SKM-1 (cell line): ENCODE measurements at regions not wholly inside any gene's neighbourhood (a gene's known extent, or its start where the extent isn't known, plus 50 kb on each side); places are given as distances from the start of the nearest gene placed in this dataset.

Source experiments
- DNase-seq: peaks from one replicate; lab custom pipeline; 2025; ENCODE audit not compliant: unreplicated experiment; lab: John Stamatoyannopoulos, UW

DNA sequence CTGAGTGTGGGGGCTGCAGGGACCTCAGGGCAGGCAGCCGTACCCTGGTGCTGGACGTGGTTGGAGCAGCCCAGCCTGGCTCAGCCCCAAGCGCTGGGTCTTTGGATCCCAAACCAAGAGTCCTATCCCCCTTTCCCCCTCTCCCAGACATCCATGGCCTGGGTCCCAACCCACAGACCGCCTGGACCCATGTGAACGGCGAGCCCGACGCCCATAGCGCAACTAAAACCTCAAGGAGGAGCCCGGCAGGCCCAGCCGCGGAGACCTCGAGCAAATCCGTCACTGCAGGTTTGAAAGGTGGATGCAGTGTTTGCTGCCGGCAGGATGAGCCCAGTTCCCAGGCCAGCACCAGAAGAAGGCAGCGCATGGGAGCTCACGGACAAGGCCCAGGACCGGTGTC is 337.0 kb downstream of the BRD1 start:
- no peak for DNase-seq

DNA sequence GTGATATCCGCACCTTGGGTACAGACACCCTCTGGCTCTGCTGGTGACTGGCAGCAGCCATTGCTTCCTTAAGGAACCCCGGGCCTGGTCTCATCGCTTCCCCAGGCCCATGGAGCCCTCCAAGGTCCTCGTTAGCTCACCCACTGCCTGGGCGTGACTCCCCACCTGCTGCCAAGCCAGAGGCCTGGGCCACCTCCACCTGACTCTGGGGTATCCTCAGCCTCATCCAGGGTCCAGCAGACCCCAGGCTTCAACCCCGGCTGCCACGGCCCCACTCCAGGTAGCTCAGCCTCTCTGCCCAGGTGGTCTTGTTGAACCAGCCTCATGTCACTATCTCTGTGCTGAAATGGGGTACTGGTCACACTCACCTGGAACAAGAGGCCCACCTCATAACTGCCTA is 337.9 kb downstream of the BRD1 start:
- no peak for DNase-seq

- no peak for DNase-seq
Observed at GRCh38 chr22:49488943-49489342, 338.7 kb downstream of the BRD1 start.

DNA sequence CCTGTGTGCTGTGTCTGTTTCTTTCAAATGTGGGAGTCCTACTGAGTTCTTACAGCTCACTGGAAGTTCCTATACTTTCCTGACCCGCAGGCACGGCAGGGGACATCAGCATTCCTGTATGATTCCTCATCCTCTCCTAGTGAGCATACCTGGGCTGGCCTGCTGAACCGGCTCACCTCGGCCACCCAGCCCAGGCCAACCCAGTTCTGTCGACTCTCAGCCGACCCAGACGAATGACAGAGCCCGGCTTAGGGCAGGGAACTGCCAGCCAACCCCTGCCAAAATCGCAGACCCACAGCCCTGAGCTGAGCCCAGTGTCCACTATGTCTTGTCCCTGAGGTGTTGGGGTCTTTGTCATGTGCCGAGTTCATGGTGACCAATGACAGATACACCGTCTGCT is 339.7 kb downstream of the BRD1 start:
- DNase-seq = no peak

DNA sequence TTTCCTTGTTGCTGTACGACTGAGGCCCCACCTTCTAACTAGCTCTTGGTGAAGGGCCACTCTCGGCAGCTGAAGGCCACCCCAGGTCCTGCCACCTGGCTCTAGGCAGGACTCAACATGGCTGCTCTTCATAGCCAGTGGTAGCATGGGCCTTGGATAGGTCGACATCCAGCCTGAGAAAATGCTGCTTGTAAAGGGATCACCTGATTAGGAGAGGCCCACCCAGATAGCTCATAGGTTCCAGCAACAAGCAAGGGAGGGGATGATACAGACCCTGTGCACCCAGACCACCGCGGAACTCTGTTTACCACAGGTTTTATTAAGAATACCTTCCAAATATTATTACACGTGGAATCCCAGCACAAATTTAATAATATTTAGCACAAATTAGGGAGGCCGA is 341.4 kb downstream of the BRD1 start:
- DNase-seq = no peak

DNA sequence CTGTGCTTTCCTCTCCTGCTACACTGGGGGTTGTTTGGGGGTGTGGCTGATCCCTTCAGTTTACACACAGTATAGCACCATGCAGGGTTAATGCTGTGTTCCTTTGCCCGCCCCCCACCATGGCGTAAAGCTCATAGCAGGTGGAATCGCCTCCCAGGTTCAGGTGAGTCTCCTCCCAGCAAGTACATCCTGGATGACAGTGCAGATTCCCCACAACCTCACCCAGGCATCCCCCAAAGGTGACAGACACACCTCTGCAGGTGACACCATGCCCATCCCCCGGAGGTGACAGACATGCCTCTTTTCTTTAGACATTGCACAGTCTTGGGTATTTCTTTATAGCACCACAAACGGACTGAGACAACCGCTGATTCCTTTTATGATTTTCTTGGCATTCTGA is 343.7 kb downstream of the BRD1 start:
- DNase-seq = no peak

- no peak for DNase-seq
Observed at GRCh38 chr22:49483281-49483870, 344.3 kb downstream of the BRD1 start.

- no peak for DNase-seq
Observed at GRCh38 chr22:49482811-49483210, 344.9 kb downstream of the BRD1 start.

GRCh38 chr22:49481659-49482399 is 345.8 kb downstream of the BRD1 start:
- no peak for DNase-seq

DNA sequence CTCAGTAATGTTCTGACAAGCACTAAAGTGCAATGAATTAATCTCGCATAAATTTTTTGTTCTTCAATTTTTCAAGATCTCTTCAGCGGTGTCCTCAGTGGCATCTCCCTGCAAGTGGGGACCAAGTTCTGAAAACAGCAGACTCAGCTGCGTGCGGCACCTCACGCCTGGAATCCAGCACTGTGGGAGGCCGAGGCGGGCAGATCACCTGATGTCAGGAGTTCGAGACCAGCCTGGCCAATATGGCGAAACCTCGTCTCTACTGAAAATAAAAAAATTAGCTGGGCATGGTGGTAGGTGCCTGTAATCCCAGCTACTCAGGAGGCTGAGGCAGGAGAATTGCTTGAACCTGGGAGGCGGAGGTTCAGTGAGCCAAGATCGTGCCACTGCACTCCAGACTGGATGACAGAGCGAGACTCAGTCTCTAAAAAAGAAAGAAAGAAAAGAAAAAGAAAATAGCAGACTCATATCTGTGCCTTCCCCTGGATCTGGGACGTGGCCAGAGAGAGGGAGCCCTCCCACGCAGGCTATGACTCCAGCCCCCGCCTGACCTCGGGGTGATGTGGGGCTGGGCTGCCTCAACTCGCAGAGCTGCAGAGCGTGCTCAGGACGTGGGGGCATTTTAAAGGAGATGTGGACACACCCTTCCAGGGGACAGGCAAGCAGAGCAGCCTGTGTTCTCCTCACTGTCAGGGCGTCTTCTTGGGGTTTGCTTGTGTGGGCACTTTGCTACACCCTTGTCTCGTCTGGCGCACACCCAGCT is 346.6 kb downstream of the BRD1 start:
- DNase-seq = no peak

DNA sequence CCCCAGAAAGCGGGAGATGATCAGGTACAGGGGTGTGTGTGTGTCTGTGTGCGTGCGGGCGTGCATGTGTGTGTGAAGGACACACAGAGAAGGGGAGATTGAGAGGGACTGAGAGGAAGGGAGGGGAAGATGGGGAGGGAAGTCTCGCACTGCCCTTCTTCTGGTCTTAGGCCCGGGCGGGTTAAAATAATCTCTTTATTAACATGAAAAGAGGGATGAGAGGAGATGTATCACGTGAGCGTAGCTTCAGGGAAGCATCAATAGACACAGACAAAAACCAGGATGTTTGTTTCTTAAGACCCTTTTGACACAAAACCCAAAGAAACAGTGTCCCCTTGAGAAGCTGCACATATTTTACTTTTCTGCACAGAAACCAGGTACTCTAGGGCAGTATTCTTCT is 347.3 kb downstream of the BRD1 start:
- no peak for DNase-seq

GRCh38 chr22:49479566-49479965 is 348.1 kb downstream of the BRD1 start:
- DNase-seq = no peak

DNA sequence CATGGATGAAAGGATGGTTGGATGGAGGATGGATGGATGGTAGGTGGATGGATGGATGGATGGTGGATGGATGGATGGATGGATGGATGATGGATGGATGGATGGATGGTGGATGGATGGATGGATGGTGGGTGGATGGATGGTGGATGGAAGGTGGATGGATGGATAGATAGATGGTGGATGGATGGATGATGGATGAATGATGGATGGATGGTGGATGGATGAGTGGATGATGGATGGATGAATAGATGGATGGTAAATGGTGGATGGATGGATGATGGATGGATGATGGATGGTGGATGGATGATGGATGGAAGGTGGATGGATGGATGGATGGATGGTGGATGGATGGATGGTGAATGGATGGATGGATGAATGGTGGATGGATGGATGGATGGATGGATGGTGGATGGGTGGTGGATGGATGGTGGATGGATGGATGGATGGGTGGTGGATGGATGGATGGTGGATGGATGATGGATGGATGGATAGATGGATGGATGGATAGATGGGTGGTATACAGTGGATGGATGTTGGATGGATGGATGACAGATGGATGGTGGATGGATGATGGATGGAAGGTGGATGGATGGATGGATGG is 350.8 kb downstream of the BRD1 start:
- DNase-seq = no peak

DNA sequence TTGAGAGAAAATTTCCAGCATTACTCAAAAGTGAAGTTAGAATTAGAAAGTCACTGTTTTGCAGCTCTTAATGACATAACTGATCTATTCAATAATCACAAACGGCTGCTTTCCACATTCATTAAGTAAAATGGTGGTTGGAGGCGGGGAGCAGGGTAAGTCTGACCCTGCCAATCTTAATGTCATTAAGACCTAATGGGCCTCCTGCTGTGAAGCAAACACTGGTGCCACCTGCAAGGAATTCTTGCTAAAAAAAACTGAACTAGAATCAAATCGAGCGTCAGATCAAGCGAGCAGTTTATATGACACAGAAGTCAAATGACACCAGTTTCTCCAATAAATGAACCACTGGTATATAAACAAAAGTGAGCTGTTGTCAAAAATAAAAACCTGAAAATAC is 351.5 kb downstream of the BRD1 start:
- no peak for DNase-seq

- no peak for DNase-seq
Observed at GRCh38 chr22:49475253-49475652, 352.4 kb downstream of the BRD1 start.

DNA sequence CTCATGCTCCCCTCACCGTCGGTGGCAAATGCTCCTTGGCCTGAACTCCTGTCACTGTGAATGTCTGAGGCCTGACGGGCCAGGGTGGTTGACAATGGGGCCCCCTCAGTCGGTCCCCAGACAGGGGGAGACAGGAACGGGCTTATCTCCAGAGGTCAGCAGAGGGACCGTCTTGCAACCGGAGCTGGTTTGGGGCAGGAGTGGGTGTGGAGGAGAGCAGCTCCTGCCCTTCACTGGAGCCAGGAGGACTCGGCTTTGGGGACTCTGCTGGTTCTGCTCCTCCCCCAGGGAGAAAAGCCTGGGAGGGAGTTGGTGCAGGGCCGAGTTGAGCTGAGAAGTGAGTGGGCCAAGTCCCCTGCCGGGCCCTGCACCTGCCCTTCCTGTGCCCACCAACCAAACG is 354.4 kb downstream of the BRD1 start:
- DNase-seq = no peak

DNA sequence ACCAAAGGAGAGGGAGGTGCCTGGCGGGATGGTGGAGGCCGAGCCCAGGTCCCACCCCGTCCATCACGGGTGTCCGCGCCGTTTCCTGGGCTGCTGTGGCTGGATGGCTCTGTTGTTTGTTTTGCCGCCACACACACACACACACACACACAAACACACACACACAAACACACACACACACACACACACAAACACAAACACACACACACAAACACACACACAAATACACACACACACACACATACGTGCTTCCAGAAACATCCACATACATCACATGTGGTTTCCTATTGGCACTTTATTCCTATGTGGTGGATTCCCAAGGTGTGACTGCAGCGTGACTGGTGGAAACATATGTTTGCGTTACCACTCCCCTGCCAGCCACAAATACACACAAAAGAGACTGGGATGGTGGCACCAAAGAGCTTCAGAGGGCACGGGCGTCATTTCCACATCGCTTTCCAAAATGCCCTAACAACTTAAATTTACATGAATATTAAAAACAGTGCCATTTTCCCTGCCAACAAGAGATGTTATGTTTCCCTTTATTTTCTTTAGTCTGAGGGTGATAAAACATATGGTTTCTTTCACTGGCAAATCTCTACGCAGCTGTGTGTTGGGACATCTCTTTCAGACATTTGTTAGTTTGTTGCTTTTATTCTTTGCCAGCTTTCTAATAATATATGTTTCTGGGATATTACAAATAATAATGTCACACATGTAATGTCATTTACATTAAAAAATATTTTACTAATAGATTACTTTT is 356.8 kb downstream of the BRD1 start:
- no peak for DNase-seq

DNA sequence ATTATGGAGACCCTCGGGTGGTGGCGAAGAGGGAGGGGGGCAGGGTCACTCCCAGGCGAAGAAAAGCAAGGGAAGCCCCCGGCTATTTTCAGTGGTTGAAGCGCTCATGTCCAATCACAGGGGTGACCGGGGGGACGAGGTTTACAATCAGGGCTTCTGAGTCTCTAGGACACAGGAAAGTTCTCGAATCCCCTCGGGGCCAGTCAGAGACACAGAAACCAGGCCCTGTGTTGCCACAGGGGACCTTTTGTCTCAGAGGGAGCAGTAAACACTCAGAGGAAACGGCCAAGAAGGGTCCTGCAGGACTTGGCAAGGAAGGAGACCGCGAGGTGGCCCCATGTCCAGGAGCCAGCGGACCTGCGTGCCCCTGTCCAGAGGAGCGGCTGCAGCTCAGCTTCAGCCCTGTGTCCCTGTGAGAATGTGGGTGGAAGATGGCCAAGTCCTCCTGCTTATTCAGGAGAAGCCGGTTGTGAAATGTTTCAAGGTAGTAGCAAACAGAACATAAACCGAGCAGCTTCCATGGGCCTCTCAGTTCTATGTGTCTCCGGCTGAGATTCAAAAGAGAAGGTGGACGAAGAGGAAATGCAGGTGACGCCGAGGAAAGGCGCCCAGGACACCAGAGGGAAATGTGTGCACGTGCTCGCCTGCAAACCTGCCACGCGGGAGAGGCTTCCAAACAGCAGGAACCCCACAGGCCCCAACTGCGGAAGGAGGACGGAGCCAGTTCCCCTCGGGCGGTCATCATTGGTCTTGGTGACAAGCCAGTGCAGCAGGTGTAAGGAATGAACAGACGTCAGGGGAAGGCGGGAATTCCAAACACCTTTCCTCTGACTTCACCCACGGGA is 357.6 kb downstream of the BRD1 start:
- no peak for DNase-seq

- DNase-seq = no peak
Observed at GRCh38 chr22:49468487-49469198, 359.0 kb downstream of the BRD1 start.
